ENCODE measurements at regions not wholly inside any gene's neighbourhood (a gene's known extent, or its start where the extent isn't known, plus 50 kb on each side); places are given as distances from the start of the nearest gene placed in this dataset.

- Histone ChIP-seq H3K36me3 (ENCODE audit: control insufficient read depth in 2 of 2, insufficient read depth in 2 of 2, low read length in 2 of 2) (no peaks in the 10 kb centered on the region), H3K27ac (ENCODE audit: low read depth in 2 of 2, low read length in 2 of 2) (no peak overlapping the region), H3K9ac (ENCODE audit: low read depth in 1 of 2, low read length in 2 of 2) (no peak overlapping the region), H3K27me3 (ENCODE audit: control insufficient read depth in 2 of 2, insufficient read depth in 2 of 2, low read length in 2 of 2) (no peaks in the 10 kb centered on the region), H3K4me3 (ENCODE audit: low read length in 2 of 2) (no peak overlapping the region), H3K9me3 (ENCODE audit: control insufficient read depth in 2 of 2, low read length in 2 of 2) (no peaks in the 10 kb centered on the region), H3K4me1 (ENCODE audit: control insufficient read depth in 2 of 2, insufficient read depth in 2 of 2, low read length in 2 of 2) (no peaks in the 10 kb centered on the region)
These were observed 119.5 kb upstream of the CTNND2 start for GRCh38 chr5:12023614-12024241.

- Histone ChIP-seq H3K4me1 (ENCODE audit: control insufficient read depth in 2 of 2, insufficient read depth in 2 of 2, low read length in 2 of 2) (no peaks in the 10 kb centered on the region), H3K9ac (ENCODE audit: low read depth in 1 of 2, low read length in 2 of 2) (no peak overlapping the region), H3K27me3 (ENCODE audit: control insufficient read depth in 2 of 2, insufficient read depth in 2 of 2, low read length in 2 of 2) (no peaks in the 10 kb centered on the region), H3K27ac (ENCODE audit: low read depth in 2 of 2, low read length in 2 of 2) (no peak overlapping the region), H3K36me3 (ENCODE audit: control insufficient read depth in 2 of 2, insufficient read depth in 2 of 2, low read length in 2 of 2) (no peaks in the 10 kb centered on the region), H3K4me3 (ENCODE audit: low read length in 2 of 2) (no peak overlapping the region), H3K9me3 (ENCODE audit: control insufficient read depth in 2 of 2, low read length in 2 of 2) (no peaks in the 10 kb centered on the region)
These were observed 118.2 kb upstream of the CTNND2 start for GRCh38 chr5:12022444-12022843.

- H3K36me3 ChIP-seq (ENCODE audit: control insufficient read depth in 2 of 2, insufficient read depth in 2 of 2, low read length in 2 of 2) = no peaks in the 10 kb centered on the region
- H3K27ac ChIP-seq (ENCODE audit: low read depth in 2 of 2, low read length in 2 of 2) = no peak overlapping the region
- H3K27me3 ChIP-seq (ENCODE audit: control insufficient read depth in 2 of 2, insufficient read depth in 2 of 2, low read length in 2 of 2) = no peaks in the 10 kb centered on the region
- H3K4me3 ChIP-seq (ENCODE audit: low read length in 2 of 2) = no peak overlapping the region
- H3K9ac ChIP-seq (ENCODE audit: low read depth in 1 of 2, low read length in 2 of 2) = no peak overlapping the region
- H3K4me1 ChIP-seq (ENCODE audit: control insufficient read depth in 2 of 2, insufficient read depth in 2 of 2, low read length in 2 of 2) = no peaks in the 10 kb centered on the region
- H3K9me3 ChIP-seq (ENCODE audit: control insufficient read depth in 2 of 2, low read length in 2 of 2) = no peaks in the 10 kb centered on the region
These were observed 115.1 kb upstream of the CTNND2 start for GRCh38 chr5:12019306-12019705.

GRCh38 chr5:12017007-12017406 lies 112.8 kb upstream of the CTNND2 start:
- no peaks in the 10 kb centered on the region for H3K27me3 ChIP-seq (ENCODE audit: control insufficient read depth in 2 of 2, insufficient read depth in 2 of 2, low read length in 2 of 2)
- no peak overlapping the region for H3K9ac ChIP-seq (ENCODE audit: low read depth in 1 of 2, low read length in 2 of 2)
- no peak overlapping the region for H3K27ac ChIP-seq (ENCODE audit: low read depth in 2 of 2, low read length in 2 of 2)
- H3K4me3 ChIP-seq (ENCODE audit: low read length in 2 of 2) = no peak overlapping the region
- H3K36me3 ChIP-seq (ENCODE audit: control insufficient read depth in 2 of 2, insufficient read depth in 2 of 2, low read length in 2 of 2) = no peaks in the 10 kb centered on the region
- H3K9me3 ChIP-seq (ENCODE audit: control insufficient read depth in 2 of 2, low read length in 2 of 2) = no peaks in the 10 kb centered on the region
- H3K4me1 ChIP-seq (ENCODE audit: control insufficient read depth in 2 of 2, insufficient read depth in 2 of 2, low read length in 2 of 2) = no peaks in the 10 kb centered on the region

- Histone ChIP-seq H3K27ac (ENCODE audit: low read depth in 2 of 2, low read length in 2 of 2) (no peak overlapping the region), H3K36me3 (ENCODE audit: control insufficient read depth in 2 of 2, insufficient read depth in 2 of 2, low read length in 2 of 2) (no peaks in the 10 kb centered on the region), H3K9me3 (ENCODE audit: control insufficient read depth in 2 of 2, low read length in 2 of 2) (no peaks in the 10 kb centered on the region), H3K4me3 (ENCODE audit: low read length in 2 of 2) (no peak overlapping the region), H3K27me3 (ENCODE audit: control insufficient read depth in 2 of 2, insufficient read depth in 2 of 2, low read length in 2 of 2) (no peaks in the 10 kb centered on the region), H3K4me1 (ENCODE audit: control insufficient read depth in 2 of 2, insufficient read depth in 2 of 2, low read length in 2 of 2) (no peaks in the 10 kb centered on the region), H3K9ac (ENCODE audit: low read depth in 1 of 2, low read length in 2 of 2) (no peak overlapping the region)
These were observed 112.0 kb upstream of the CTNND2 start for GRCh38 chr5:12016159-12016746.

GRCh38 chr5:12013351-12013750 lies 109.1 kb upstream of the CTNND2 start:
- H3K4me1 ChIP-seq (ENCODE audit: control insufficient read depth in 2 of 2, insufficient read depth in 2 of 2, low read length in 2 of 2) = no peaks in the 10 kb centered on the region
- H3K36me3 ChIP-seq (ENCODE audit: control insufficient read depth in 2 of 2, insufficient read depth in 2 of 2, low read length in 2 of 2) = no peaks in the 10 kb centered on the region
- H3K9ac ChIP-seq (ENCODE audit: low read depth in 1 of 2, low read length in 2 of 2) = no peak overlapping the region
- H3K27ac ChIP-seq (ENCODE audit: low read depth in 2 of 2, low read length in 2 of 2) = no peak overlapping the region
- no peak overlapping the region for H3K4me3 ChIP-seq (ENCODE audit: low read length in 2 of 2)
- no peaks in the 10 kb centered on the region for H3K9me3 ChIP-seq (ENCODE audit: control insufficient read depth in 2 of 2, low read length in 2 of 2)
- H3K27me3 ChIP-seq (ENCODE audit: control insufficient read depth in 2 of 2, insufficient read depth in 2 of 2, low read length in 2 of 2) = no peaks in the 10 kb centered on the region

- Histone ChIP-seq H3K4me1 (ENCODE audit: control insufficient read depth in 2 of 2, insufficient read depth in 2 of 2, low read length in 2 of 2) (no peaks in the 10 kb centered on the region), H3K27me3 (ENCODE audit: control insufficient read depth in 2 of 2, insufficient read depth in 2 of 2, low read length in 2 of 2) (no peaks in the 10 kb centered on the region), H3K27ac (ENCODE audit: low read depth in 2 of 2, low read length in 2 of 2) (no peak overlapping the region), H3K36me3 (ENCODE audit: control insufficient read depth in 2 of 2, insufficient read depth in 2 of 2, low read length in 2 of 2) (no peaks in the 10 kb centered on the region), H3K4me3 (ENCODE audit: low read length in 2 of 2) (no peak overlapping the region), H3K9me3 (ENCODE audit: control insufficient read depth in 2 of 2, low read length in 2 of 2) (no peaks in the 10 kb centered on the region), H3K9ac (ENCODE audit: low read depth in 1 of 2, low read length in 2 of 2) (no peak overlapping the region)
These were observed 99.4 kb upstream of the CTNND2 start for GRCh38 chr5:12003680-12004079.

- H3K4me1 ChIP-seq (ENCODE audit: control insufficient read depth in 2 of 2, insufficient read depth in 2 of 2, low read length in 2 of 2) = no peaks in the 10 kb centered on the region
- no peaks in the 10 kb centered on the region for H3K27me3 ChIP-seq (ENCODE audit: control insufficient read depth in 2 of 2, insufficient read depth in 2 of 2, low read length in 2 of 2)
- no peak overlapping the region for H3K4me3 ChIP-seq (ENCODE audit: low read length in 2 of 2)
- no peak overlapping the region for H3K27ac ChIP-seq (ENCODE audit: low read depth in 2 of 2, low read length in 2 of 2)
- no peaks in the 10 kb centered on the region for H3K9me3 ChIP-seq (ENCODE audit: control insufficient read depth in 2 of 2, low read length in 2 of 2)
- no peak overlapping the region for H3K9ac ChIP-seq (ENCODE audit: low read depth in 1 of 2, low read length in 2 of 2)
- H3K36me3 ChIP-seq (ENCODE audit: control insufficient read depth in 2 of 2, insufficient read depth in 2 of 2, low read length in 2 of 2) = no peaks in the 10 kb centered on the region
These were observed 94.2 kb upstream of the CTNND2 start for GRCh38 chr5:11998397-11998796.

- Histone ChIP-seq H3K36me3 (ENCODE audit: control insufficient read depth in 2 of 2, insufficient read depth in 2 of 2, low read length in 2 of 2) (no peaks in the 10 kb centered on the region), H3K9me3 (ENCODE audit: control insufficient read depth in 2 of 2, low read length in 2 of 2) (no peaks in the 10 kb centered on the region), H3K27ac (ENCODE audit: low read depth in 2 of 2, low read length in 2 of 2) (no peak overlapping the region), H3K4me1 (ENCODE audit: control insufficient read depth in 2 of 2, insufficient read depth in 2 of 2, low read length in 2 of 2) (no peaks in the 10 kb centered on the region), H3K9ac (ENCODE audit: low read depth in 1 of 2, low read length in 2 of 2) (no peak overlapping the region), H3K27me3 (ENCODE audit: control insufficient read depth in 2 of 2, insufficient read depth in 2 of 2, low read length in 2 of 2) (no peaks in the 10 kb centered on the region), H3K4me3 (ENCODE audit: low read length in 2 of 2) (no peak overlapping the region)
These were observed 93.7 kb upstream of the CTNND2 start for GRCh38 chr5:11997942-11998341.

GRCh38 chr5:11992518-11992917 lies 88.3 kb upstream of the CTNND2 start:
- Histone ChIP-seq H3K9me3 (ENCODE audit: control insufficient read depth in 2 of 2, low read length in 2 of 2) (no peaks in the 10 kb centered on the region), H3K9ac (ENCODE audit: low read depth in 1 of 2, low read length in 2 of 2) (no peak overlapping the region), H3K4me3 (ENCODE audit: low read length in 2 of 2) (no peak overlapping the region), H3K4me1 (ENCODE audit: control insufficient read depth in 2 of 2, insufficient read depth in 2 of 2, low read length in 2 of 2) (no peaks in the 10 kb centered on the region), H3K27ac (ENCODE audit: low read depth in 2 of 2, low read length in 2 of 2) (no peak overlapping the region), H3K36me3 (ENCODE audit: control insufficient read depth in 2 of 2, insufficient read depth in 2 of 2, low read length in 2 of 2) (no peaks in the 10 kb centered on the region), H3K27me3 (ENCODE audit: control insufficient read depth in 2 of 2, insufficient read depth in 2 of 2, low read length in 2 of 2) (no peaks in the 10 kb centered on the region)

Data from mucosa of rectum (tissue), 2 donors.